Calu3 (cell line): ENCODE measurements at regions not wholly inside any gene's neighbourhood (a gene's known extent, or its start where the extent isn't known, plus 50 kb on each side); places are given as distances from the start of the nearest gene placed in this dataset.

Experiments used
- BruUV-seq: library from RNA; stranded (reverse); fragments of 400-500 nt; replicated peaks from 2 replicates; lab custom pipeline; 2021; lab: Mats Ljungman, UMichigan
- CTCF ChIA-PET: fragments of 300-600 bp; sonication (Branson Sonifier 250); formaldehyde crosslinking; loops from one replicate; lab custom pipeline; 2022; ENCODE audit warnings: antibody characterized with exemption; lab: Charles Lee
- DNase-seq: peaks from one replicate; pipeline ENCODE4 v3.0.0; 2022
- H3K27ac Mint-ChIP-seq: one replicate; pipeline ENCODE4 v1.8.0; 2022; ENCODE audit warnings: mixed read lengths; ENCODE audit not compliant: unreplicated experiment
- H3K27me3 Mint-ChIP-seq: one replicate; pipeline ENCODE4 v1.8.0; 2022; ENCODE audit warnings: mixed read lengths; ENCODE audit not compliant: unreplicated experiment
- H3K36me3 Mint-ChIP-seq: one replicate; pipeline ENCODE4 v1.8.0; 2022; ENCODE audit warnings: mild to moderate bottlenecking, moderate library complexity, mixed read lengths; ENCODE audit not compliant: insufficient read depth, unreplicated experiment
- H3K4me1 Mint-ChIP-seq: one replicate; pipeline ENCODE4 v1.8.0; 2022; ENCODE audit warnings: mild to moderate bottlenecking, low read depth, mixed read lengths; ENCODE audit not compliant: unreplicated experiment
- H3K4me3 Mint-ChIP-seq: one replicate; pipeline ENCODE4 v1.8.0; 2022; ENCODE audit warnings: mild to moderate bottlenecking, low read depth, moderate library complexity, mixed read lengths; ENCODE audit not compliant: unreplicated experiment
- H3K9me3 Mint-ChIP-seq: one replicate; pipeline ENCODE4 v1.8.0; 2022; ENCODE audit warnings: low read depth, mixed read lengths; ENCODE audit not compliant: unreplicated experiment
- intact Hi-C: fragments of 100-400 bp; cut with micrococcal nuclease; formaldehyde crosslinking; loops from one replicate; pipeline ENCODE4 v1.10.0; 2022; ENCODE audit not compliant: unreplicated experiment
- TF ChIP-seq, protein P1 (sequence below): fragments of 200-600 bp; IDR thresholded peaks from one replicate; pipeline ENCODE4 v1.8.0; 2022; ENCODE audit warnings: antibody characterized with exemption; ENCODE audit not compliant: unreplicated experiment

DNA sequence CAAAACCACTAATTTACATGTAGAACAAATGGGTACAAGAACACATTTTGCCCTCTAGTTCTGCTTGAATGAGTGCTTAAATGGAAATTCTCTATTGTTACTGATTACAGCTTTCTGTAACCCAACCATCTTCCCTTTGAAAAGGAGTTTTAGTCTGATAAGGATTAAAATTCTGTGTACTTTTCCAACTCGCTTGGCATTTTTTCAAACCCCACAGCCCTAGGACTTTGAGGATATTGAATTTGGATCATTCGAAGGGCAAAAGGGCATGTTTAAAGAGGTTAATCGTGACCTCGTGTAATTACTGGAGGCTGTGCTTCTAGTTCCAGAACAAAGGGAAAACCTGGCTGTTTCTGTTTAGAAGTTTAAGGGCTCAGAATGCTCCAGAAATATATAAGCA lies 432.3 kb downstream of the PID1 start:
- CTCF ChIA-PET = no interaction called here
- BruUV-seq = no TSS peak
- no peak for DNase-seq

DNA sequence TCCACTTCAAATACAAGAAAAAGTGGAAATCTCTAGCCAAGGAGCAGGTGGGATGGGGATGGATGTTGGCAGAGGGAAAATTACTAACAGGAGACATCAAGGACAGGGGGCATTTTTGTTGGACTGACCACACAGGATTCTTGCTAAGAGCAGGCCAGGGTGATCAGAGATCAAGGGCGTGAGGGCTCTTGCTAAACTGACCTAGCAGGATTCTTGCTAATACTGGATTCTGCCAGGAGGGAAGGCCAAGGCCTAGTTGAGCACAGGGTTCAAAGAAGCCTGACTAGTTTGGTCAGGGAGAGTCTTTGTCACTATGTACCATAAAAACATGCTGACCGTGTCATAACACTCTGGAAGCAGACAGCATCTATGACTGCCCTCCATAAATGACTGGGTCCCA lies 442.7 kb downstream of the PID1 start:
- no TSS peak for BruUV-seq
- H3K27ac Mint-ChIP-seq = no peak overlapping the region
- TF ChIP-seq, protein P1, sequence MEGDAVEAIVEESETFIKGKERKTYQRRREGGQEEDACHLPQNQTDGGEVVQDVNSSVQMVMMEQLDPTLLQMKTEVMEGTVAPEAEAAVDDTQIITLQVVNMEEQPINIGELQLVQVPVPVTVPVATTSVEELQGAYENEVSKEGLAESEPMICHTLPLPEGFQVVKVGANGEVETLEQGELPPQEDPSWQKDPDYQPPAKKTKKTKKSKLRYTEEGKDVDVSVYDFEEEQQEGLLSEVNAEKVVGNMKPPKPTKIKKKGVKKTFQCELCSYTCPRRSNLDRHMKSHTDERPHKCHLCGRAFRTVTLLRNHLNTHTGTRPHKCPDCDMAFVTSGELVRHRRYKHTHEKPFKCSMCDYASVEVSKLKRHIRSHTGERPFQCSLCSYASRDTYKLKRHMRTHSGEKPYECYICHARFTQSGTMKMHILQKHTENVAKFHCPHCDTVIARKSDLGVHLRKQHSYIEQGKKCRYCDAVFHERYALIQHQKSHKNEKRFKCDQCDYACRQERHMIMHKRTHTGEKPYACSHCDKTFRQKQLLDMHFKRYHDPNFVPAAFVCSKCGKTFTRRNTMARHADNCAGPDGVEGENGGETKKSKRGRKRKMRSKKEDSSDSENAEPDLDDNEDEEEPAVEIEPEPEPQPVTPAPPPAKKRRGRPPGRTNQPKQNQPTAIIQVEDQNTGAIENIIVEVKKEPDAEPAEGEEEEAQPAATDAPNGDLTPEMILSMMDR = no peak
- DNase-seq = no peak
- H3K4me3 Mint-ChIP-seq = no peak overlapping the region
- peaks cover 13% of the 10 kb centered on the region for H3K9me3 Mint-ChIP-seq
- no peaks in the 10 kb centered on the region for H3K4me1 Mint-ChIP-seq
- no peaks in the 10 kb centered on the region for H3K27me3 Mint-ChIP-seq
- CTCF ChIA-PET = no interaction called here
- intact Hi-C loops = no loop called here
- H3K36me3 Mint-ChIP-seq = no peaks in the 10 kb centered on the region

More for the DNA sequence above, 432.3 kb downstream of the PID1 start:
- no peak overlapping the region for H3K4me3 Mint-ChIP-seq
- no peaks in the 10 kb centered on the region for H3K36me3 Mint-ChIP-seq
- H3K9me3 Mint-ChIP-seq = peaks cover 2% of the 10 kb centered on the region
- TF ChIP-seq, protein P1 = no peak
- no peak overlapping the region for H3K27ac Mint-ChIP-seq
- intact Hi-C loops = no loop called here
- H3K27me3 Mint-ChIP-seq = no peaks in the 10 kb centered on the region
- H3K4me1 Mint-ChIP-seq = no peaks in the 10 kb centered on the region

DNA sequence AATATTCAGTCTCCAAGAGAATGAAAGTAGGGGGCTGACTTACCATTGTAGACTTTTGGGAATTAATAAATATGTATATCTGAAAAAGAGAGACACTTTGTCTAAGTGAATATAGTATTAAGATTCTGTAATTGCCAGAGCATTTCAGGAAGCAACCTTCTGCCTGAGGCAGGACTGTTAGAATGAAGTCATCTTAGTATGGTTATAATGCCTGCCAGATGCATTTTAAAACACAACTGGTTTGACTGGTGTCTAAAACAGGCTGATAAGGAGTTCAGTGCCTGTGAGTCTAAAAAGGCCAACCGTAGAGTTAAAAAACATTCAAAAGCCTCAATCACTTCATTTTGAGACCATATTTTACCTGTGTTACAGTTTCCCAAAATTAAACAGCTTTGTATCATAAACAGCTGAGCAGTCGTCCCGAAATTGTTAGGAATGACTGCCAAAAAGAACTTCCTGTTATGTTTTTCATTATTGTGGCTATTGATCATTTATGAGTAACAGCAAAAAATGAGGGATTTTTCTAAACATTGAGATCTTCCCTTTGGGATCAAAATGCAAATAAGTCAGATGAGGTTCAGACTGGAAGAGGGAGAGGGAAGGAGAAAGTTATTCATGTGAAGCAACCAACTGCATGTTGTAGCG lies 443.9 kb downstream of the PID1 start:
- Mint-ChIP-seq H3K36me3 (no peaks in the 10 kb centered on the region), H3K9me3 (peaks cover 16% of the 10 kb centered on the region), H3K27ac (no peak overlapping the region), H3K4me1 (no peaks in the 10 kb centered on the region), H3K4me3 (no peak overlapping the region), H3K27me3 (no peaks in the 10 kb centered on the region)
- CTCF ChIA-PET = interaction anchor here (0.6 kb wide), 1 partner anchor 528 kb away, joined by 4 read pairs; no protein-coding TSS in a partner anchor
- BruUV-seq = no TSS peak
- intact Hi-C loops = no loop called here
- TF ChIP-seq, protein P1 = no peak
- DNase-seq = no peak

DNA sequence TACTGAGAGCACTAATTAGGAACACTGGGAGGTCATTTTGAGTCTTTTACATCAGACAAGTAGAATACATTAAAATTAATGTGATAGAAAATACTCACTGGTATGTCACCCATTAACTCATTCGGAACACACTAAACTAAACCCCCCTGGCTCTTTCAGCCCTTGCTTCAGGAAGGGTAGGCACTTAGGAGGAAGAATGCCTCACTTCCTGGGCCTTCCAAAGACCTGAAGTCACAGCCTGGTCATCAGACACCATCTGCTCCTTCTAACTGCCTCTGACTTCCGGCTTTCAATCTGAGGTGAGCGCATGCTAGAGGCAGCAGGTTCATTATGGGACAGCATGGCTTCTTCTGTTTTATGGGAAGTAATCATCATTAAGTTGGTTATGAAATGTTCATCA lies 451.4 kb downstream of the PID1 start:
- H3K4me1 Mint-ChIP-seq = no peaks in the 10 kb centered on the region
- intact Hi-C loops = no loop called here
- DNase-seq = no peak

More for the DNA sequence above, 451.4 kb downstream of the PID1 start:
- Mint-ChIP-seq H3K36me3 (no peaks in the 10 kb centered on the region), H3K27me3 (no peaks in the 10 kb centered on the region), H3K27ac (no peak overlapping the region), H3K9me3 (peaks cover 25% of the 10 kb centered on the region), H3K4me3 (no peak overlapping the region)
- TF ChIP-seq, protein P1 = no peak
- CTCF ChIA-PET = no interaction called here
- BruUV-seq = no TSS peak
